ENCODE measurements at regions not wholly inside any gene's neighbourhood (a gene's known extent, or its start where the extent isn't known, plus 50 kb on each side); places are given as distances from the start of the nearest gene placed in this dataset.
"Not testable (repeated sequence)": the region's sequence is repeated elsewhere in the genome, so short reads cannot be mapped to it uniquely, and the experiment has no call there.

GRCh38 chr11:64428693-64429092, 69.7 kb downstream of the RPS6KA4 start:
- no peak for DNase-seq

GRCh38 chr11:64429970-64430369, 71.0 kb downstream of the RPS6KA4 start:
- no peak for DNase-seq

DNA sequence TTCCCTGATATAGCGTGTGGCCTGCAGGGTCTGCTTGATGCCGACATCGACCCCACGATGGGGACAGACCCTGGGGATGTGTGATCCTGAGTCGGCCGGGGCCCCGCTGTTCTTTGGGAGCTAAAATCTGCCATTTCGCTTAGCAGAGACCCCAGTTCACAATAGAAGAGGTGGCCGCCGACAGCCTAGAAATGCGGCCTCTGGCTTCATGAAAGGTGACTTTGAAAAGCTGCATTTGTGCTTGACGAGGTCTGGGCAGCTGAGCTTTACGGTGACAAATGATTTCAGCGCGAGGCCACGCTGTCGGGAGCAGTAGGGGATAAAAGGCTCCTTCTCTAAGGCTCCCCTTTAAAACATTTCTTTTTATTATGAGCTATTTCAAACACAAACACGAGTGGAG, 71.7 kb downstream of the RPS6KA4 start:
- no peak for DNase-seq

DNA sequence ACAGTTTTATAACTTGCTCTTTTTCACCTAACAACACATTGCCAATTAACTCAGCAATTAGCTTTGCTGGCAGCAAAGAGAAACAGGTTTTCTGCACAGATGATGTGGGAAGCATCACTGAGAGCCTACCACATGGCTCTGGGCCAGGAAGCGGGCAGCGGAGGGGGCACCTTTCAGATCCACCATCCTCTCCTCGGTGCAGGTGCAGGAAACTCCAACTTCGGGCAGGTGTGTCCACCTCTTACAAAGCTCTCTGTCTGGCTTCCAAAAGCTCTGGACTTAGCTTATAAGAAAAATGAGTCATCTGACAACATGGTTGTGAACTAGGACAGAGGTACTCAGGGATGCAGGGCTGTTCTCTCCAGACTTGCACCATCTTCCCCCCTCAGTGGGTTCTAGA, 77.0 kb downstream of the RPS6KA4 start:
- no peak for DNase-seq

DNA sequence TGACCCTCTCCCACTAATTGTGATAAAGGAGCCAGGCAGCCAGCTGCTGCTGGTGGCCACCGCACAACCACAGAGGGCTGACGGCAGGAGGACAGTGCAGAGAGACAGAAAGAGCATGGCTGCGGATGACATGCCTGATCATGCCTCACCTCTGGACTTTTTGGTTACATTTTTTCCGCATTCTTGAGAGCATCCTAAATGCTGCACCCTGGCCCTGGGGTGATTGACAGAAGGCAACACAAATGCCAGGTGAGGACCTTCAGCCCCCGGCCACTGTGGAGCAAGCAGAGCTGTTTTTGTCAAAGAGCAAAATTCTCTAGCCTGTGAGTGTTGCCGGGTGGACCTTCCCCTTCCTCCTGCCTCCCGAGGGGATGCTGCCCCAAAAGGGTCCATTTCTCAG, 78.5 kb downstream of the RPS6KA4 start:
- DNase-seq, result no peak

DNA sequence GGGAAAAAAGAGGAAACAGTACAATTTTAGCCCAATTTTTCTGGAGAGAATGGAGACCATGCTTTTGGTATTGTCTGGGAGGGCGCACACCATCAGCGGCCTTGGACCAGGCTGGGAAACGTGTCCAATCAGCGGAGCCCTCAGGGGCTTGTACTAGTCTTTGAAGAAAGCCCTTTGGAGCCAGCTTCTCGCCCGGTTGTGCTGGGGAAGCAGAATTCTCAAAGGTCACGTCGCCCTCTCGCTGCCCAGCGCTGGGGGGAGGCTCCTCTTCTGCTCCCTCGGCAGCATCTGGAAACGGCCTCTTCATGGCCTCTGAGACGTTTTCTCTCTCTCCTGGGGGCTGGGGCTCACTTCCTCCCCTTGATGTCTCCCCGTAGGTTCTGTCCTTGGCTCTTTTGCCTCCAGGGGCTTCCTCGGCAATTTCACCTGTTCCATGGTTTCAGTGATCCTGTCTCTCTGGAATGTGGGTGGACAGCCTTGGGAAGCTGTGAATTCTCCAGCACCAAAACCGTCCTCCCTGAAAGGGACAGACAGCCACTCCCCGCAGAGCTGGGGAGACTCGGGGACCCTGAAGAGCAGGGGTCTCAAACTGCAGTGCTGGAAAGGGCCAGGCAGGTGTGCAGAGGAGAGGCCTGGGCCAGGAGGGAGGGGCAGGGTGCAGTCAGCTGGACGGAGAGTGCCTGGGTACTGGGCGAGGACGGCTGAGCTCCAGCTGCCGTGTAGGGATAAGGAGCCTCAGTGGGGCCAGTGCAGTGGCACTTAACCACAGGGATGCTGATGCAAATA, 80.2 kb downstream of the RPS6KA4 start:
- DNase-seq, result peak; percentile 31 to 66

- not testable (repeated sequence) for DNase-seq
Observed at GRCh38 chr11:64439772-64440491, 81.0 kb downstream of the RPS6KA4 start.

- DNase-seq, result no peak
Observed at GRCh38 chr11:64441127-64441526, 82.2 kb downstream of the RPS6KA4 start.

DNA sequence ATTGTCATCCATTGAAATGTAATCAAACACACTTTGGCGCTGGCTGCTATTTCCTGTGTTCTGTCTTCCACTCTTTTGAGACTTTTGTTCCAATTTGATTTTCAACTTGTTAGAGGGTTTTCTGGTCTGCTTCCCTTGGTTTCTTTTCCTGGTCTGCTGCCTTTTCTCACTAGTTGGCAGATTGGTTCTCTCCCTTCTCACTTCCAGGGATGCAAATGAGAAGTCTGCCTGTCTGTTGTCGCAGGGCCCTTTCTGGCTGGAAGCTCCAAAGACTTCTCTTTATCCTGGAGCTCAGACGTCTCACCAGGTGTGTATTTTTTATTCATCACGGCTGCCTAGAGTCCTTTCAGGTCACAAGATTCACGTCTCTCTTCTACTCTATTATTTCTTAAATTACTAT, 84.0 kb downstream of the RPS6KA4 start:
- peak in 1 of 2 experiments; percentile 25 for DNase-seq

DNA sequence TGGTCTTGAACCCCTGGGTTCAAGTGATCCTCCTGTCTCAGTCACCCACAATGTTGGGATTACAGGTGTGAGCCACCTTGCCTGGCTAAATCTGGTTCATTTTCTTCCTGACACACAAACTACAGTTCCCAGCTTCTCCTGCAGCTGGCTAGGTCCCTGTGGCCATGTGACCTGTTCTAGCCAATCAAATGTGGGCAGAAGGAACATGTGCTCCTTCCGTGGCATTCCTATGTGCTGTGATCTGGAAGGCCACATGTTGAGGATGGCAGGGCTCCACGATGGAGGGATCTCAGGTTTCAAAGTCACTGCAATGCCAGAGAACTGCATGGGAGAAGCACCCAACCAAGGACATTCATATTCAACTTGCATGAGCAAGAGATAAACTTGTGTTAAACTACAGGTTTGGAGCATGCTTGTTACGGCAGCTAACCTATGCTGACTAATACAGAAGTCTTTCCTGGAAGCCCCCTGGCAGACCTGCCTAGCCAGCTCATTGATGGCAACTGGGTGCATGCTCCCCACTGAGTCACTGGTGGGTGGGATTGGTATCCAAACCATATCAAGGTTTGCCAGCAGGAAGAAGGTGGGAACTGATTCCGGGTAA, 86.0 kb downstream of the RPS6KA4 start:
- peak; percentile 12 to 59 for DNase-seq

DNA sequence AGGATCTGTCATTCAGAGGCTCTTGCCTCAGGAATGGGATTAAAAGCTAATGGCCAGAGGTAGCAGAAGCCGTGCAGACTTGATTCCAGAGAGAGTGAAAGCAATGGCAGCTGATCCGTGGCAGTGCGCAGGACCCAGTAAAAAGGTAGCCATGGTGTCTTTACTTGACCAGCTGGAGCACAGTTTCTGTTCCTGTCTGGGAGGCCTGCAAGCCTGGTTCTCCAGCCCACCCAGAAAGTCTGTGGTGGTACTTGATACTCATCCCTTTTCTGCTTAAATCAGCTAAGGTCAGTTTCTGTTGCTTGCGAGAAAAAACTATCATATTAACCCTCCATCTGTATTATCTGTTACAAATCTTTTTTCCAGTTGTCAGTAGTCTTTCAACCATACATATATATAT, 86.7 kb downstream of the RPS6KA4 start:
- no peak for DNase-seq

DNA sequence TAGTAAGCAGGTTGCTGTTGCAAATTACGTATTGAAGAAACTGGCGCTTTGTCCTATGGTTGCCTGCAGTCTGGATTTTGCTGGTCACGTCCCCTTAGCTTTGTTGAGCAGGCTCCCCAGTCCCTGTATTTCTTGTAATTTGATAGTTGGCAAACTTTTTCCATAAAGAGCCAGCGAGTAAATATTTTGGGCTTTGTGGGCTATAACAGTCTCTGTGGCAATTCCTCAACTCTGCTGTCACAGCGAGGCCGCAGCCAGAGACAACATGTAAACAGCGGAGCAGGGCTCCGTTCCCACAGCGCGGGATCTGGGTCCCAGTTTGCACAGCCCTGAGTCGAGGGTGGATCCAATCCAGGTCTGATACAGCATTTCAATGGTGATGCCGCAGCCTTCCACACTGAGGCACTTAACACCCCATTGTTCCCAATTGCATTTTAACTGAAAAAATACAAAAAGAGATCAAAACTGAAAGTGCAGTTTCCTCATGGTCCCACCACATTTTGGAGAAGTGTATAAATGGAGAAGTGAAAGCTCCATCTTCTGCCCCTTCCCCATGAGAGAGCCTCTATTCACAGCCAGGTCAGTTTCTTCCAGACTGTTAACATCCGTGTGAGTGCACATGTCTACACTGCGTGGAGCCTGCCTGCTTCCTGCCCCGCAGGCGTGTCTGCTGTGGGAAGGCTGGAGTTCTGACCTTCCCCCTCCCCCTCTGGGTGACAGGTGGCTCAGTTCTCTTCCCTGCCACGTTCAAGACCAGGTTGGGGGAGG, 89.1 kb downstream of the RPS6KA4 start:
- peak; percentile 21 to 62 for DNase-seq

- peak; percentile 77 to 95 for DNase-seq
Observed at GRCh38 chr11:64448599-64449380, 89.8 kb downstream of the RPS6KA4 start.

GRCh38 chr11:64449381-64450167, 90.6 kb downstream of the RPS6KA4 start:
- DNase-seq, result peak; percentile 80 to 95

- DNase-seq, result no peak
Observed at GRCh38 chr11:64450168-64450560, 91.2 kb downstream of the RPS6KA4 start.

DNA sequence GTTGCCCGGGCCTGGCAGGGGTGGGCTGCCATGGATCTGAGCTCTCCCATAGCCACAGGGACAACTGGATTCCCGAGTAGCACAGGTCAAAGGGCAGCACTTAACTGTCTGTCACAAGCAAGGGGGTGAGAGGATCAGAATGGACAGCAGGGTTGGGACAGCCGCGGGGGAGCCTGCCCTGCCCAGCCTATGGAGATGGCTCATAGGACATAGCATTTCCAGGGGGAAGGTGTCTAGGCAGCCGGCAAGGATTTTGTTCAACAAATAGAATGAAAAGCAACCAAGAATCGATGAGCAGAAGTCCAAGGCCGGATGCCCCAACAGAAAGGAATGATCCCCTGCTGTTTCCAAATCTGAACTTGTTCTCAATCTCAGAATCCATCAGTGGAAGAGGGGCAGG, 92.9 kb downstream of the RPS6KA4 start:
- no peak for DNase-seq

GRCh38 chr11:64453466-64453865, 94.5 kb downstream of the RPS6KA4 start:
- DNase-seq, result no peak

GRCh38 chr11:64455456-64456261, 96.7 kb downstream of the RPS6KA4 start:
- no peak for DNase-seq

DNA sequence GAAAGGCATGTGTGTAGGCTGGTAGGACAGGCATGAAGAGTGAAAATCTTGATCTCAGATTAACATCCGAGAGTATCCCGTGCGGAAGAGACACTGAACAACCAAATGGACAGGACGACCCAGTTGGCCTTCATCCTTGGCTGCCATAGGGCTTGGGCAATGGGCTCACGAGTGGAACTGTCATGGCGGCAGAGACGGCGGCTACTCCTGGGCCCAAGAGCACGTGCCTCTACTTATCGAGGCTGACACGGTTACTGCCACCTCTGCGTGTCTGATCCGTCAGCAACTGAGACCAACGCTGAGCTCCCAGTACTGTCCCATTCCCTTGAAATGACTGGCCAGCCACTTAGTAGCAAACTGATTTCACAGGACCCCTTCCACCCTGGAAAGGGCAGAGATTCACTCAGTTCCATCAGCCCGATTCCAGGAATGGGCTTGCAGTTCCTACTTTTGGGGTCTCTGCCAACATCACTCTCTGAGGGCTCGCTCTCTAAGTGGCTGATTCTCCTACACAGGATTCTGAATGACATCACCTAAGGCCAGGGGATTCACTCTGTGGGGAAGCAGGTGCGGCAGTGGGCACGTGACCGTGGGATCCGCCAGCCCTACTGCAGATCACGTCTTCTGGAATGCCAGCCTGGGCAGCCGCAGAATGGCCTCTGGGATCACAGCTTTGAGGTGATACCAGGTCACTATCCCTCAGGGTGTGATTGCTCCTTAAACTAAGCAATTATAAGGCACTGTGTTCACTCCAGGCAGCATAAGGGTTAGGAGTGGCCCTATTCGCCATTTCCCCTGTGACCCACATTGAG, 97.8 kb downstream of the RPS6KA4 start:
- no peak for DNase-seq

Data from NCI-H526 (cell line).